ENCODE measurements at regions not wholly inside any gene's neighbourhood (a gene's known extent, or its start where the extent isn't known, plus 50 kb on each side); places are given as distances from the start of the nearest gene placed in this dataset.

GRCh38 chr18:34386803-34387202 is 162.1 kb upstream of the NOL4 start (continued):
- TF ChIP-seq ZNF280D (CRISPR knock-in tag; IDR thresholded peaks at IDR 0.05): no peak
- no peak for TF ChIP-seq ZBTB40 (IDR thresholded peaks at IDR 0.05)
- no peak for TF ChIP-seq ZBTB40 (CRISPR knock-in tag; IDR thresholded peaks at IDR 0.05)
